Sigmoid colon (tissue), 6 donors: ENCODE measurements at regions not wholly inside any gene's neighbourhood (a gene's known extent, or its start where the extent isn't known, plus 50 kb on each side); places are given as distances from the start of the nearest gene placed in this dataset.

ENCODE experiments used
- DNase-seq: peaks from one replicate; pipeline ENCODE4 v3.0.0-alpha.2; 2019
- H3K27ac ChIP-seq, 4 donors: fragments of 200-600 bp; sonication (generic); one replicate each; pipeline ENCODE4 v1.5.1; 2016 to 2019; ENCODE audit warnings: mild to moderate bottlenecking in 1 of 4
- H3K27me3 ChIP-seq, 3 donors: fragments of 200-600 bp; sonication (generic); one replicate each; pipeline ENCODE4 v1.5.1; 2019; ENCODE audit warnings: mild to moderate bottlenecking in 1 of 3
- H3K36me3 ChIP-seq, 4 donors: fragments of 200-600 bp; sonication (generic); one replicate each; pipeline ENCODE4 v1.5.1; 2016 to 2019
- H3K4me1 ChIP-seq, 4 donors: fragments of 200-600 bp; sonication (generic); one replicate each; pipeline ENCODE4 v1.5.1; 2017 to 2019
- H3K4me3 ChIP-seq, 4 donors: fragments of 200-600 bp; sonication (generic); one replicate each; pipeline ENCODE4 v1.5.1; 2017 to 2019; ENCODE audit warnings: mild to moderate bottlenecking in 2 of 4, moderate library complexity in 1 of 4
- H3K9me3 ChIP-seq, 4 donors: fragments of 200-600 bp in 3 of 4; sonication (generic) in 3 of 4; one replicate each; pipeline versions ENCODE4 v1.5.1 to v1.6.1; 2013 to 2019
- EP300 ChIP-seq, 4 donors: sonication (generic); formaldehyde crosslinking; IDR thresholded peaks; one replicate each; pipeline ENCODE4 v1.6.1; 2017; ENCODE audit warnings: antibody characterized with exemption in 4 of 4
- POLR2A ChIP-seq, 2 donors: fragments of 450-650 bp; IDR thresholded peaks; one replicate each; pipeline ENCODE4 v1.6.1; 2016; ENCODE audit warnings: antibody characterized with exemption in 2 of 2, mild to moderate bottlenecking in 2 of 2, moderate library complexity in 2 of 2
- POLR2AphosphoS5 ChIP-seq, 4 donors: sonication (generic); formaldehyde crosslinking; IDR thresholded peaks; one replicate each; pipeline ENCODE4 v1.6.1; 2017; ENCODE audit warnings: antibody characterized with exemption in 4 of 4
- WGBS, 2 donors: extraction: QIAGEN DNeasy Blood & Tissue Kit; methylation state at CpG; one replicate each; pipeline ENCODE4 v1.1.7; 2013; 5-methylcytosine and 5-hydroxymethylcytosine counted together
- intact Hi-C: fragments of 100-400 bp; cut with DNase I; formaldehyde crosslinking; loops from one replicate; pipeline ENCODE4 v1.15.1; 2023
- TF ChIP-seq, protein P1 (sequence below), 4 experiments: fragments of 450-650 bp in 3 of 4; fragments of 200-600 bp in 1 of 4; IDR thresholded peaks; one replicate each; pipeline ENCODE4 v1.5.1; 2016 to 2019; ENCODE audit warnings: antibody characterized with exemption in 4 of 4, mild to moderate bottlenecking in 3 of 4, moderate library complexity in 2 of 4
- donor health status: healthy with polysubstance abuse.
- donor health status: healthy.

DNA sequence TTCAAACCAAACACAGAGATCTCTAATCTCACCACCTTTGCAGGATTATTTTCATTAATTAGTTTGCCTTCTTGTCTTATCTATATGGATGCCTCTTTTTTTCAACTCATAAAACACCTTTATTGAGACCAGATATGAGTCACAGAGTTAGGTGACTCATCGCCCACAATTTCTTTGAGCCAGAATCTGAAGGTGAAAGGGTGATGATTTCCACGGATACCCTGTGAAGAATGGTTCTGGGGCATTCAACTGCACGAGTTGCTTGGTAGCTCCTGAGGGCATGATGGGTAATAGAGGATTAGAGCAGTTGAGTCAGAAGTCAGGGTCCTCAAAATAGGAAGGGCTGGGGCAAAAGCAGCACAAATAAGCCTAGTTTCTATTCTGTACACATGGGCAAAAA, 128.2 kb downstream of the TBX19 start:
- no peak for DNase-seq
- H3K4me1 ChIP-seq = peaks cover 0 to 12% (median 4%) of the 10 kb centered on the region in 4 donors
- H3K27me3 ChIP-seq = no peaks in the 10 kb centered on the region
- intact Hi-C loops = no loop called here
- no peak overlapping the region for H3K4me3 ChIP-seq
- H3K36me3 ChIP-seq = no peaks in the 10 kb centered on the region
- H3K27ac ChIP-seq = no peak overlapping the region
- no peak for TF ChIP-seq POLR2AphosphoS5 (IDR thresholded peaks at IDR 0.05)
- TF ChIP-seq, protein P1, sequence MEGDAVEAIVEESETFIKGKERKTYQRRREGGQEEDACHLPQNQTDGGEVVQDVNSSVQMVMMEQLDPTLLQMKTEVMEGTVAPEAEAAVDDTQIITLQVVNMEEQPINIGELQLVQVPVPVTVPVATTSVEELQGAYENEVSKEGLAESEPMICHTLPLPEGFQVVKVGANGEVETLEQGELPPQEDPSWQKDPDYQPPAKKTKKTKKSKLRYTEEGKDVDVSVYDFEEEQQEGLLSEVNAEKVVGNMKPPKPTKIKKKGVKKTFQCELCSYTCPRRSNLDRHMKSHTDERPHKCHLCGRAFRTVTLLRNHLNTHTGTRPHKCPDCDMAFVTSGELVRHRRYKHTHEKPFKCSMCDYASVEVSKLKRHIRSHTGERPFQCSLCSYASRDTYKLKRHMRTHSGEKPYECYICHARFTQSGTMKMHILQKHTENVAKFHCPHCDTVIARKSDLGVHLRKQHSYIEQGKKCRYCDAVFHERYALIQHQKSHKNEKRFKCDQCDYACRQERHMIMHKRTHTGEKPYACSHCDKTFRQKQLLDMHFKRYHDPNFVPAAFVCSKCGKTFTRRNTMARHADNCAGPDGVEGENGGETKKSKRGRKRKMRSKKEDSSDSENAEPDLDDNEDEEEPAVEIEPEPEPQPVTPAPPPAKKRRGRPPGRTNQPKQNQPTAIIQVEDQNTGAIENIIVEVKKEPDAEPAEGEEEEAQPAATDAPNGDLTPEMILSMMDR (IDR thresholded peaks at IDR 0.05) = no peak
- no peak for TF ChIP-seq POLR2A (IDR thresholded peaks at IDR 0.05)
- no peak for TF ChIP-seq EP300 (IDR thresholded peaks at IDR 0.05)
- WGBS, 2 donors = 19 to 50% methylated on average over 3 of the region's 3 CpGs
- H3K9me3 ChIP-seq = no peaks in the 10 kb centered on the region

DNA sequence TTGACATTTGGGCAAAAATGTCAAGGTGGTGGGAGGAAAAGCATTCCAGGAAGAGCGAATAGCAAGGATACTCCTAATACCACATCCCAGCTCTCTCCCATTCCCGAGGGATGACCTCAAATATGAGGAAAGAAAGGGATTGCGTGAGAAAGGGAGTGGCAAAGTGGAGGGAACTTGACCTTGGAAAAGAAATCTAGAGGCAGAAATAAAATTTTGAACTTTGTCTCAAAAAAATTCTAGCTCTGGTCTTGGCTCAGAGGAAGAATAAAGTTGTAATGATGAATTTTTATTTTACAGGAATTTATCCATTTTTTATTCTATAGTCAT, 127.8 kb downstream of the TBX19 start:
- Histone ChIP-seq H3K27ac (no peak overlapping the region), H3K4me1 (peaks cover 0 to 12% (median 4%) of the 10 kb centered on the region in 4 donors), H3K27me3 (no peaks in the 10 kb centered on the region), H3K9me3 (no peaks in the 10 kb centered on the region), H3K36me3 (no peaks in the 10 kb centered on the region), H3K4me3 (no peak overlapping the region)
- no peak for DNase-seq
- intact Hi-C loops = no loop called here
- TF ChIP-seq EP300 (IDR thresholded peaks at IDR 0.05) (no peak), POLR2AphosphoS5 (IDR thresholded peaks at IDR 0.05) (no peak), POLR2A (IDR thresholded peaks at IDR 0.05) (no peak)
- TF ChIP-seq, protein P1 (IDR thresholded peaks at IDR 0.05) = no peak
- 58 to 82% methylated on average over 3 of the region's 3 CpGs for whole genome bisulfite sequencing, 2 donors

DNA sequence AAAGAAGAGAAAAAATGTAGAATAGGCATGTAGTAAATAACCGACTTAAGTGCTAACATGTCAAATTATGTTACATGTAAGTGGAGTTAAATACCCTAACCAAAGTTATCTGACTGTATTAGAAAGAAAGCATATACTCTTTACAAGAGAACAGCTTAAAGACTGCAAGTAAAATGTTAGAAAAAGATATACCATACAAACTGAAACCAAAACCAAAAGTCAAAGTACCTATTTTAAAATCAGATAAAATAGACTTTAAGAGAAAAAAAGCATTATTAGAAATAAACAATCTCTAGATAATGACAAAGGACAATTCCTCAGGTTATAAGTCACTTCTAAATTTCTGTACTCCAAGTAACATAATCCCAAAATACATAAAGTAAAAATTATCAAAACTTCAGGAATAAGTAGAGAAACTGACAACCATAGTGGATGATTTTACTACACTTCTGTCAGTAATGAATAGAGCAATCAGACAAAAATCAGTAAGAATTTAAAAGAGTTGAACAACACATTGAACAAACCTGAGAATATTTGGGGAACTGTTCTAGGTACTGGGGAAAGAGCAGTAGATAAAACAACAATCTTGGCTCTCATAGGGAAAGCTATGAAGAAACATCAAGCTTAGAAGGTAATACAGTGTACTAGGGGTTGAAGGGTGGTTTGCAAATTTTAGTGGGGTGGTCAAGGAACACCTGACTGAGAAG, 127.3 kb downstream of the TBX19 start:
- WGBS, 2 donors = 67 to 73% methylated on average over 1 of the region's 1 CpG
- intact Hi-C loops = no loop called here
- no peak for DNase-seq
- Histone ChIP-seq H3K27ac (no peak overlapping the region), H3K4me1 (peaks cover 0 to 12% (median 4%) of the 10 kb centered on the region in 4 donors), H3K27me3 (no peaks in the 10 kb centered on the region), H3K36me3 (no peaks in the 10 kb centered on the region), H3K4me3 (no peak overlapping the region), H3K9me3 (no peaks in the 10 kb centered on the region)
- TF ChIP-seq, protein P1 (IDR thresholded peaks at IDR 0.05) = no peak
- TF ChIP-seq EP300 (IDR thresholded peaks at IDR 0.05) = no peak
- no peak for TF ChIP-seq POLR2AphosphoS5 (IDR thresholded peaks at IDR 0.05)
- TF ChIP-seq POLR2A (IDR thresholded peaks at IDR 0.05) = no peak

DNA sequence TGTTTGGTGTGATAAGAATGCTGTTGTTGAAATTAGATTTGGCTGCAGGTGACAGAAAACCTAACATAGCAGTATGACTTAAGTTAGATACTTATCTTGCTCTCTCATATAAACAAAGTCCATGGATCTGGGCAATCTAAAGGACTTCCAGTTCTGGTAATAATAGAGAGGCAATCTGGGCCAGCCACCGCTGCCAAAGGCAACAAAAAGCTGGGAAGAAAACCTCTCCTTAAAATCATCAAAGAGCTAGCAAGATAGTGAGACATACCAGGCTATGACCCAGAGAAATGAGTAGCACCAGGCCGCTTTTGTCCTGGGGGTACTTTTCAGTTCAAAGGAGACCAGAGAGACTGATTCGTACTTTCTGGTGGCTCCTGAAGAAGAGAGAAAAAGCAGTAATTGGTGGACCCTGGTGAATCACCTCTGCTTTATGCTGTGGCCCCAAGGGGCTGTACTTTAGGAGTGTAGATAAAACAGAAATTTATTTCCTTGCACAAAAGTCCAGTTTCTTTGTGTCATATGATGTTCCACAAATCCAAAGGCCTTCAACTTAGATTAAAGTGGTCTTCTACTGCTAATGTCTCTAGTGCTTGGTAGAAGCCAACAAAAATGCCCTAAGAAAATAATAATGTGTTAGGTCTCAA, 125.4 kb downstream of the TBX19 start:
- DNase-seq = no peak
- H3K27ac ChIP-seq = peak overlapping the region in 2 of 4 donors; percentile 23 to 40
- intact Hi-C loops = no loop called here
- H3K27me3 ChIP-seq = no peaks in the 10 kb centered on the region
- H3K4me3 ChIP-seq = no peak overlapping the region
- 91 to 92% methylated on average over 3 of the region's 3 CpGs for WGBS, 2 donors
- TF ChIP-seq POLR2A (IDR thresholded peaks at IDR 0.05) (no peak), EP300 (IDR thresholded peaks at IDR 0.05) (no peak), POLR2AphosphoS5 (IDR thresholded peaks at IDR 0.05) (no peak)
- TF ChIP-seq, protein P1 (IDR thresholded peaks at IDR 0.05) = no peak
- H3K9me3 ChIP-seq = no peaks in the 10 kb centered on the region
- peaks cover 0 to 12% (median 4%) of the 10 kb centered on the region in 4 donors for H3K4me1 ChIP-seq
- no peaks in the 10 kb centered on the region for H3K36me3 ChIP-seq
